Peyer's patch (tissue), 4 donors: ENCODE measurements at regions not wholly inside any gene's neighbourhood (a gene's known extent, or its start where the extent isn't known, plus 50 kb on each side); places are given as distances from the start of the nearest gene placed in this dataset.

Source experiments
- DNase-seq, 3 donors: peaks; one replicate each; pipeline ENCODE4 v3.0.0-alpha.2; 2017 to 2019
- H3K27ac ChIP-seq, 4 donors: fragments of 200-600 bp; sonication (generic); one replicate each; pipeline ENCODE4 v1.5.1; 2016 to 2019
- H3K27me3 ChIP-seq, 2 donors: fragments of 200-600 bp; sonication (generic); one replicate each; pipeline ENCODE4 v1.5.1; 2019
- H3K36me3 ChIP-seq, 3 donors: fragments of 200-600 bp; sonication (generic); one replicate each; pipeline ENCODE4 v1.5.1; 2016 to 2019
- H3K4me1 ChIP-seq, 4 donors: fragments of 200-600 bp; sonication (generic); one replicate each; pipeline ENCODE4 v1.5.1; 2016 to 2019
- H3K4me3 ChIP-seq, 4 donors: fragments of 200-600 bp; sonication (generic); 1 replicate in 3 of 4; 2 replicates in 1 of 4; pipeline ENCODE4 v1.5.1; 2016 to 2019; ENCODE audit warnings: mild to moderate bottlenecking in 1 of 4
- H3K9me3 ChIP-seq, 4 donors: fragments of 200-600 bp; sonication (generic); one replicate each; pipeline ENCODE4 v1.5.1; 2016 to 2019; ENCODE audit warnings: mild to moderate bottlenecking in 1 of 4
- POLR2A ChIP-seq, 2 donors: fragments of 450-650 bp; IDR thresholded peaks; one replicate each; pipeline ENCODE4 v1.5.1; 2017; ENCODE audit warnings: antibody characterized with exemption in 2 of 2, mild to moderate bottlenecking in 2 of 2, moderate library complexity in 2 of 2
- TF ChIP-seq, protein P1 (sequence below), 6 experiments: fragments of 450-650 bp in 4 of 6; fragments of 200-600 bp in 2 of 6; sonication (generic) in 1 of 6; IDR thresholded peaks; one replicate each; pipeline ENCODE4 v1.5.1; 2017 to 2019; ENCODE audit warnings: antibody characterized with exemption in 6 of 6, mild to moderate bottlenecking in 3 of 6, moderate library complexity in 1 of 6

GRCh38 chr12:47549258-47549657 lies 156.6 kb downstream of the RPAP3 start:
- H3K4me1 ChIP-seq: no peaks in the 10 kb centered on the region
- no peak for DNase-seq
- H3K27ac ChIP-seq: no peak overlapping the region
- no peaks in the 10 kb centered on the region for H3K9me3 ChIP-seq
- no peak overlapping the region for H3K4me3 ChIP-seq
- no peaks in the 10 kb centered on the region for H3K27me3 ChIP-seq
- TF ChIP-seq POLR2A (IDR thresholded peaks at IDR 0.05): no peak
- TF ChIP-seq, protein P1, sequence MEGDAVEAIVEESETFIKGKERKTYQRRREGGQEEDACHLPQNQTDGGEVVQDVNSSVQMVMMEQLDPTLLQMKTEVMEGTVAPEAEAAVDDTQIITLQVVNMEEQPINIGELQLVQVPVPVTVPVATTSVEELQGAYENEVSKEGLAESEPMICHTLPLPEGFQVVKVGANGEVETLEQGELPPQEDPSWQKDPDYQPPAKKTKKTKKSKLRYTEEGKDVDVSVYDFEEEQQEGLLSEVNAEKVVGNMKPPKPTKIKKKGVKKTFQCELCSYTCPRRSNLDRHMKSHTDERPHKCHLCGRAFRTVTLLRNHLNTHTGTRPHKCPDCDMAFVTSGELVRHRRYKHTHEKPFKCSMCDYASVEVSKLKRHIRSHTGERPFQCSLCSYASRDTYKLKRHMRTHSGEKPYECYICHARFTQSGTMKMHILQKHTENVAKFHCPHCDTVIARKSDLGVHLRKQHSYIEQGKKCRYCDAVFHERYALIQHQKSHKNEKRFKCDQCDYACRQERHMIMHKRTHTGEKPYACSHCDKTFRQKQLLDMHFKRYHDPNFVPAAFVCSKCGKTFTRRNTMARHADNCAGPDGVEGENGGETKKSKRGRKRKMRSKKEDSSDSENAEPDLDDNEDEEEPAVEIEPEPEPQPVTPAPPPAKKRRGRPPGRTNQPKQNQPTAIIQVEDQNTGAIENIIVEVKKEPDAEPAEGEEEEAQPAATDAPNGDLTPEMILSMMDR (IDR thresholded peaks at IDR 0.05): no peak
- no peaks in the 10 kb centered on the region for H3K36me3 ChIP-seq

- H3K9me3 ChIP-seq: no peaks in the 10 kb centered on the region
- TF ChIP-seq, protein P1 (IDR thresholded peaks at IDR 0.05): no peak
- TF ChIP-seq POLR2A (IDR thresholded peaks at IDR 0.05): no peak
- H3K36me3 ChIP-seq: no peaks in the 10 kb centered on the region
- H3K27me3 ChIP-seq: no peaks in the 10 kb centered on the region
- H3K4me1 ChIP-seq: no peaks in the 10 kb centered on the region
- no peak overlapping the region for H3K27ac ChIP-seq
- no peak overlapping the region for H3K4me3 ChIP-seq
- DNase-seq: no peak
Measured at GRCh38 chr12:47548401-47548800, 157.4 kb downstream of the RPAP3 start.

- no peak overlapping the region for H3K4me3 ChIP-seq
- no peak for TF ChIP-seq POLR2A (IDR thresholded peaks at IDR 0.05)
- TF ChIP-seq, protein P1 (IDR thresholded peaks at IDR 0.05): no peak
- no peaks in the 10 kb centered on the region for H3K27me3 ChIP-seq
- no peaks in the 10 kb centered on the region for H3K4me1 ChIP-seq
- no peaks in the 10 kb centered on the region for H3K36me3 ChIP-seq
- DNase-seq: no peak
- H3K27ac ChIP-seq: no peak overlapping the region
- no peaks in the 10 kb centered on the region for H3K9me3 ChIP-seq
Measured at GRCh38 chr12:47547077-47547476, 158.8 kb downstream of the RPAP3 start.

GRCh38 chr12:47545938-47546609 lies 159.8 kb downstream of the RPAP3 start:
- H3K27ac ChIP-seq: no peak overlapping the region
- no peaks in the 10 kb centered on the region for H3K27me3 ChIP-seq
- no peak overlapping the region for H3K4me3 ChIP-seq
- no peaks in the 10 kb centered on the region for H3K36me3 ChIP-seq
- H3K9me3 ChIP-seq: no peaks in the 10 kb centered on the region
- no peak for TF ChIP-seq POLR2A (IDR thresholded peaks at IDR 0.05)
- TF ChIP-seq, protein P1 (IDR thresholded peaks at IDR 0.05): no peak
- no peaks in the 10 kb centered on the region for H3K4me1 ChIP-seq
- DNase-seq: no peak

DNA sequence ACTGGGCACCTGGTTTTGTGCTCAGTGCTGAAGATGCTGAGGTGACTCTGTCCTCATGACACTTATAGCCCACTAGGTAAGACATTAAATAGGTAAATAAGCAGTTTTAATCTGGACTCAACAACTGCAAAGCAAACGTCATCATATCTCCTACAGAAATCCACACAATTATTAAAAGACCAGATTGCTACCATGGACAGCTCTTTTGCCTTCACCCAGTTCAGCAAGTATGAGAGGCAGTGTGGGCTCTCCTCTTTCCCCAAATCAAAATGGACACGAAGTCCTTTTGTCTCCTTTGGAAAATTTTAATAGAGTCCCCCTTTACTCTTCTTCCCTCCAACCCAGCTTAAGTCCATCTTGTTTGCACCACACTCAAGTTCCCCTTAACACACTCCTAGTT lies 171.1 kb downstream of the RPAP3 start:
- no peaks in the 10 kb centered on the region for H3K4me1 ChIP-seq
- no peak overlapping the region for H3K4me3 ChIP-seq
- no peaks in the 10 kb centered on the region for H3K9me3 ChIP-seq

More for the DNA sequence above, 171.1 kb downstream of the RPAP3 start:
- Histone ChIP-seq H3K36me3 (no peaks in the 10 kb centered on the region), H3K27me3 (no peaks in the 10 kb centered on the region), H3K27ac (no peak overlapping the region)
- no peak for DNase-seq
- no peak for TF ChIP-seq POLR2A (IDR thresholded peaks at IDR 0.05)
- TF ChIP-seq, protein P1 (IDR thresholded peaks at IDR 0.05): no peak
